KMS-11 (cell line): ENCODE measurements at regions not wholly inside any gene's neighbourhood (a gene's known extent, or its start where the extent isn't known, plus 50 kb on each side); places are given as distances from the start of the nearest gene placed in this dataset.

Experiments
- H2AFZ ChIP-seq: fragments of 200-600 bp; sonication (generic); 2 replicates; pipeline ENCODE4 v1.6.1; 2016; ENCODE audit warnings: antibody characterized with exemption, mixed run types, low read depth
- H3K27ac ChIP-seq: fragments of 200-600 bp; sonication (generic); 2 replicates; pipeline ENCODE4 v1.6.1; 2016; ENCODE audit warnings: mild to moderate bottlenecking, mixed run types
- H3K27me3 ChIP-seq: fragments of 200-600 bp; sonication (generic); 2 replicates; pipeline ENCODE4 v1.6.1; 2017; ENCODE audit warnings: mild to moderate bottlenecking, low read depth, mixed run types, moderate library complexity; ENCODE audit not compliant: insufficient read depth
- H3K36me3 ChIP-seq: fragments of 200-600 bp; sonication (generic); 2 replicates; pipeline ENCODE4 v1.6.1; 2017; ENCODE audit warnings: mild to moderate bottlenecking, mixed run types; ENCODE audit not compliant: insufficient read depth
- H3K4me1 ChIP-seq: fragments of 200-600 bp; sonication (generic); 2 replicates; pipeline ENCODE4 v1.6.1; 2016; ENCODE audit warnings: mild to moderate bottlenecking, low read depth, mixed run types; ENCODE audit not compliant: poor library complexity, severe bottlenecking
- H3K4me2 ChIP-seq: fragments of 200-600 bp; sonication (generic); 2 replicates; pipeline ENCODE4 v1.7.0; 2016; ENCODE audit warnings: mild to moderate bottlenecking, mixed run types
- H3K4me3 ChIP-seq: fragments of 200-600 bp; sonication (generic); IDR thresholded peaks from 2 replicates; pipeline ENCODE4 v1.6.1; 2017; ENCODE audit warnings: low read depth, low read length, mixed read lengths; ENCODE audit not compliant: insufficient read depth
- H3K79me2 ChIP-seq: fragments of 200-600 bp; sonication (generic); 2 replicates; pipeline ENCODE4 v1.6.1; 2016; ENCODE audit warnings: low read depth, mixed run types; ENCODE audit not compliant: insufficient read depth
- H3K9ac ChIP-seq: fragments of 200-600 bp; sonication (generic); 2 replicates; pipeline ENCODE4 v1.6.1; 2016; ENCODE audit warnings: mild to moderate bottlenecking, mixed run types
- H4K20me1 ChIP-seq: fragments of 200-600 bp; sonication (generic); 2 replicates; pipeline ENCODE4 v1.6.1; 2016; ENCODE audit warnings: mild to moderate bottlenecking, mixed run types; ENCODE audit not compliant: insufficient read depth
- TF ChIP-seq, protein P1 (sequence below): fragments of 200-600 bp; sonication (generic); conservative IDR thresholded peaks from 2 replicates; pipeline ENCODE4 v1.6.1; 2017; ENCODE audit warnings: low read depth, mild to moderate bottlenecking, antibody characterized with exemption, low read length, moderate library complexity, mixed read lengths

DNA sequence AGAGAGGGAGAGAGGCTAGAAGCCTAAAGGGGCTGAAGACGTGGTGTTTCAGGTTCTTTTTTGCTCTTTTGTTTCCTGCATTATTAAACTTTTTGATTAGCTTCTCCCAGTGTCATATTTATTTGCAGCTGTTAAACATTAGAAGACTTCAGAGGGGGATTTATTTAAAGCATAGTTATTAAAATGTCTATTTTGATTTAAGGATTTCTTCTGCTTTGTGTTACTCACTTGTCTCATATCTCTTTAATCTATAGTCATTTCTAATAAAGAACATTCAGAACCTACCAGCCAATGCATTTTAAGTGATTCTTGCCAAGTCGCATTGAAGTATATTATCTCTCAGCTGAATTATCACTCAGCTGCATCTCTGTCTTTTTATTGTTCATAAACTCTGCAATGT lies 152.0 kb upstream of the DYRK2 start:
- Histone ChIP-seq H3K79me2 (no peaks in the 10 kb centered on the region), H3K36me3 (no peaks in the 10 kb centered on the region), H3K4me1 (no peaks in the 10 kb centered on the region), H3K27me3 (no peaks in the 10 kb centered on the region), H2AFZ (no peak overlapping the region), H3K4me3 (no peak overlapping the region), H3K27ac (no peak overlapping the region), H4K20me1 (no peaks in the 10 kb centered on the region), H3K4me2 (no peak overlapping the region), H3K9ac (no peak overlapping the region)
- TF ChIP-seq, protein P1, sequence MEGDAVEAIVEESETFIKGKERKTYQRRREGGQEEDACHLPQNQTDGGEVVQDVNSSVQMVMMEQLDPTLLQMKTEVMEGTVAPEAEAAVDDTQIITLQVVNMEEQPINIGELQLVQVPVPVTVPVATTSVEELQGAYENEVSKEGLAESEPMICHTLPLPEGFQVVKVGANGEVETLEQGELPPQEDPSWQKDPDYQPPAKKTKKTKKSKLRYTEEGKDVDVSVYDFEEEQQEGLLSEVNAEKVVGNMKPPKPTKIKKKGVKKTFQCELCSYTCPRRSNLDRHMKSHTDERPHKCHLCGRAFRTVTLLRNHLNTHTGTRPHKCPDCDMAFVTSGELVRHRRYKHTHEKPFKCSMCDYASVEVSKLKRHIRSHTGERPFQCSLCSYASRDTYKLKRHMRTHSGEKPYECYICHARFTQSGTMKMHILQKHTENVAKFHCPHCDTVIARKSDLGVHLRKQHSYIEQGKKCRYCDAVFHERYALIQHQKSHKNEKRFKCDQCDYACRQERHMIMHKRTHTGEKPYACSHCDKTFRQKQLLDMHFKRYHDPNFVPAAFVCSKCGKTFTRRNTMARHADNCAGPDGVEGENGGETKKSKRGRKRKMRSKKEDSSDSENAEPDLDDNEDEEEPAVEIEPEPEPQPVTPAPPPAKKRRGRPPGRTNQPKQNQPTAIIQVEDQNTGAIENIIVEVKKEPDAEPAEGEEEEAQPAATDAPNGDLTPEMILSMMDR, result no peak

DNA sequence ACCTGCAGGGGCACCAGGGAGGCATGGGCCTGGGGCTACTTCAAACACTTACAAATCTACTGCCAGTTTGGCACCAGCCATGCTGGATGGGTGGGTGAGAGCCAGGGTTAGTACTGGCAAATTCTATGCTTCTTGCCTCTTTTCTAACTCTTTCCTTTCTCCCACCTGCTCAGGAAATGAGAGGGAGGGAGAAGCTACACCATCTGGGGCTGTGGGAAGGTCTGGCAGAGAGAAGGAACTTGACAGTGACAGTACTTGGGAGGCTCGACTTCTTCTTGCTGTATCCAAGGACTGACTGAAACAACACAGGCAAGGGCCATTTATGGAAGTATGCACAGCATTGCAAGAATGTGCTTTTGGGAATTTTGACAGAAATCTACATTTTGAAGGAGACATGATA lies 149.6 kb upstream of the DYRK2 start:
- H3K79me2 ChIP-seq, result no peaks in the 10 kb centered on the region
- no peak overlapping the region for H3K27ac ChIP-seq
- no peak overlapping the region for H2AFZ ChIP-seq
- no peaks in the 10 kb centered on the region for H3K27me3 ChIP-seq
- H3K9ac ChIP-seq, result no peak overlapping the region
- no peak overlapping the region for H3K4me3 ChIP-seq
- no peaks in the 10 kb centered on the region for H4K20me1 ChIP-seq
- TF ChIP-seq, protein P1, result no peak
- H3K4me2 ChIP-seq, result no peak overlapping the region
- H3K36me3 ChIP-seq, result no peaks in the 10 kb centered on the region
- no peaks in the 10 kb centered on the region for H3K4me1 ChIP-seq

DNA sequence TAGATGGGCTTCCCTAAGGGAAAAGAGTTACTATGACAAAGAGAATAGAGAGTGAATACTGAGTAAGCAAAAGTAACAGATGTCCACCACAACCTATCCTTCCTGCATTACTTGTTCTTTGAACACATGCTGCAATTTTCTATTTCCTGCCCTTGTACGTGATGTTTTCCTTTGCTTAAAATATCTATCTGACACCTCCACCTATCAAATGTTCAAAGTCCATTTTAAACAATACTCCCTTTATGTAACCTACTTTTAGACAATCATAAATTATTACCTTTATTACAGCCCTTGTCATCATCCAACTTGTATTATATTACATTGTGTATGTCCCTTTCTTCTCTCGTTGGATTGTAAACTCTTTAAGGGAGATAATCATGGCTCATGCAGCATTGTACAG lies 147.2 kb upstream of the DYRK2 start:
- H3K9ac ChIP-seq, result no peak overlapping the region
- no peak overlapping the region for H2AFZ ChIP-seq
- H3K27ac ChIP-seq, result no peak overlapping the region
- H3K4me2 ChIP-seq, result no peak overlapping the region
- H3K79me2 ChIP-seq, result no peaks in the 10 kb centered on the region
- no peaks in the 10 kb centered on the region for H3K27me3 ChIP-seq
- H3K4me1 ChIP-seq, result no peaks in the 10 kb centered on the region
- H3K36me3 ChIP-seq, result no peaks in the 10 kb centered on the region
- H4K20me1 ChIP-seq, result no peaks in the 10 kb centered on the region
- no peak overlapping the region for H3K4me3 ChIP-seq
- TF ChIP-seq, protein P1, result no peak

DNA sequence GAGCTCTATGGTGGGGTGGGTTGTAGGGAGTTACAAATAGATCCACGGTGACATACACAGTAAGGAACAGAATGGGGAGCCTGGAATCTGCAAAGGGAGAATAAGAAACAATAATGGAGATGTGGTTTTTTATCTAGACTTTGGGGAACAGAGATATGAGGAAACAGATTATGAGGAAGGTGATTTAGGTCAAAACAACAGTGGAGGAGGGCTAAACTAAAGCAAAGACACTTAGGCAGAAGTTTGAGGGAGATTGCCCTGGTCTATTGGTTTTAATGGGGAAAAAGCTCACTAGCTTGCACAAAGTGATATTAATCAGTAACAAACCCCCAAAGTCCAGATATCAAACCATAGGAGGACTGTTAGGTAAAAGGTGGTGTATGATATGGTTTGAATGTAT lies 144.5 kb upstream of the DYRK2 start:
- Histone ChIP-seq H3K9ac (no peak overlapping the region), H2AFZ (no peak overlapping the region)

More for the DNA sequence above, 144.5 kb upstream of the DYRK2 start:
- H3K79me2 ChIP-seq, result no peaks in the 10 kb centered on the region
- no peak overlapping the region for H3K4me3 ChIP-seq
- no peak overlapping the region for H3K27ac ChIP-seq
- H3K4me2 ChIP-seq, result no peak overlapping the region
- no peaks in the 10 kb centered on the region for H4K20me1 ChIP-seq
- H3K27me3 ChIP-seq, result no peaks in the 10 kb centered on the region
- no peaks in the 10 kb centered on the region for H3K4me1 ChIP-seq
- H3K36me3 ChIP-seq, result no peaks in the 10 kb centered on the region
- TF ChIP-seq, protein P1, result no peak
